Stimulated activated CD4-positive, alpha-beta T cell treated with anti-CD3 and anti-CD28 coated beads, Interleukin-2, amount 100 ng/mL, for 48 hours (primary cell): ENCODE measurements at regions not wholly inside any gene's neighbourhood (a gene's known extent, or its start where the extent isn't known, plus 50 kb on each side); places are given as distances from the start of the nearest gene placed in this dataset.
"Not testable (repeated sequence)": the region's sequence is repeated elsewhere in the genome, so short reads cannot be mapped to it uniquely, and the experiment has no call there.

Source experiments
- DNase-seq, 2 donors: peaks; one replicate each; pipeline ENCODE4 v3.0.0-alpha.2; 2020

- peak in 1 of 2 donors; percentile 23 for DNase-seq
Measured at GRCh38 chr3:127457094-127457475, 133.4 kb downstream of the TPRA1 start.

DNA sequence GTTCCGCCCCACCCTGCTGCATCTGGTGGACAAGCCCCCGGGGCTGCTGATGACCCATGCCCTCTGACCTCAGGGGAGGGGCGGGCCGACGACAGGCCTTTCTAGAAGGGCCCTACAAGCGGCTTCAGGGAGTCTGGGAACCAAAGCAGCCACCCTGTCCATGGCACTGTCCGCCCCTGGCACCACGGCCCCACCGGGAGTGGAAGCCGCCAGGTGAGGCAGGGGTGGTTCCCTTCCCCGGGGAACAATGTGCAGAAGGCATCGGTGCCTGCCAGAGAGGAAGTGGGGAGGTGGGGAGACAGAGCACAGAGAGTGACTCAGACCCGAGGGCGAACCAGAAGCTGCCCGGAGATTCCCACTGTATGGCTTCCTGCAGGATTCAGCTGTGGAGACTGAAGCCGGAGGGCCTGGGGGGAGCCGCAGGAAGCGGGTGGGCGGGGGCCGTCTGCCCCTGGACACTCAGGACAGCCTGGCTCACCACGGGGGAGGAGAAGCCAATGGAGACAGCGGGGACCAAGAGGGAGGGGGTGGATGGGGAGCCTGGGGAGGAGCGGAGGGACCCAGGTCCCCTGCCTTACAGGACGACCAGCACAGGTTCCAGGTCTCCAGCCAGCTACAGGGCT lies 134.0 kb downstream of the TPRA1 start:
- DNase-seq = no peak

DNA sequence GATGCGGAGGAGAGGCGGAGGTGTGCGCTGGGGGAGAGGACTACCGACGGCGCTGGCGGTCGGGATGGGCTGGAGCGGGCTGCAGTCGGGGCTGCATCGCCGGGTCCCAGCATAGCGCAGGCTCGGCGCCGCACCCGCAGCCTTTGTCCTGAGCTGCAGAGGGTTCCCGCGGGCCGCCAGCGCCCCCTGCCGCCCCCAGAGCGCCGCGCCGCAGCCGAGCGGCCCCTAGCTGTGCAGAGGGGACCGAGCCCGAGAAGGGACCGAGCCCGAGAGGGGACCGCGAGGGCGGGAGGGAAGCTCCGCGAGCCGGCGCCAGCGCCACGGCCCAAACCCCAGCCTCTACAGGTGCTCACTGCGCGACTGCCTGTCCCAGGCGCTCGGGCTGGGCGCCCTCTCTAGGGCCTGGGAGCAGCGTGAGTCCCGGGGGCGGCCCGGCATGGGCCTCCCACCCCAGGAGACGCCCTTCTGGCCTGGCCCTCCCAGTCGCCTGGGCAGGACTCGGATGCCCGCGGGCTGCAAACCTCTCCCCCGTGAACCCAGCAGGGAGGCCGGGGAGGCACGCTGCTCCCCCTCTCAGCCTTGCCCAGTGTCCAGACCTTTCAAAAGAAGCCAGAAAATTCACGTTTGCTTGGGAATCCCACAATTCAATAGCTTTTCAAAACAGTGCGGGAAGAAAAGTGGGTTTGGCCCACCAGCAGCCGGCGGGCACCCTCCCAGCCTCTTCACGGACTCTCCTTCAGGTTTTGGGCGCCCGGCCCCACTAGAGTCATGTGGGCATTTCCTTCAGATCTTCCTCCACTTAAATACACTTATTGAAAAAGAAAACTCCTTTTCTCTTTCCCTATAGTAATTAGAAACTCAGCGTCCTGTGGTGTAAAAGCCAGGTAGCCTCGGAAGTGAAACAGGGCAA lies 134.7 kb downstream of the TPRA1 start:
- DNase-seq = peak; percentile 61 to 72

DNA sequence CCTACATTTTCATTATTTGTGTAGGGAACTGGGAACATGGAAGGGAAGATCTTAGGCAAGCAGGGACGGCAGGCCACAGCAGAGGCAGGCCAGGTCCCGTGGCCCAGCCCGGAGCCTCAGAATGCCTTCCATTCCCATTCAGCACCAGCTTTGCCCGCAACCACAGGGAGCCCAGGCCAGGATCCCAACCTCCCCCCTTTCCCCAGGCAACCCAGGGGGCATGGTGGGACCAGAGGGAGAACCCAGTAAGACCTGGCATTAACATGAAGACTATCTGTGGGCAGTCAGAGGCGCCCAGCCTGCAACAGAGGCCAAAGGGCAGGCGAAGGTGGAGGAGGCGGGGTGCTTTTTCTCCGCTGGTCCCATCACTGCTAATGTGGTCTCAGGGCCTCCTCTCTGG lies 135.6 kb downstream of the TPRA1 start:
- no peak for DNase-seq

- no peak for DNase-seq
Measured at GRCh38 chr3:127454051-127454450, 136.5 kb downstream of the TPRA1 start.

DNA sequence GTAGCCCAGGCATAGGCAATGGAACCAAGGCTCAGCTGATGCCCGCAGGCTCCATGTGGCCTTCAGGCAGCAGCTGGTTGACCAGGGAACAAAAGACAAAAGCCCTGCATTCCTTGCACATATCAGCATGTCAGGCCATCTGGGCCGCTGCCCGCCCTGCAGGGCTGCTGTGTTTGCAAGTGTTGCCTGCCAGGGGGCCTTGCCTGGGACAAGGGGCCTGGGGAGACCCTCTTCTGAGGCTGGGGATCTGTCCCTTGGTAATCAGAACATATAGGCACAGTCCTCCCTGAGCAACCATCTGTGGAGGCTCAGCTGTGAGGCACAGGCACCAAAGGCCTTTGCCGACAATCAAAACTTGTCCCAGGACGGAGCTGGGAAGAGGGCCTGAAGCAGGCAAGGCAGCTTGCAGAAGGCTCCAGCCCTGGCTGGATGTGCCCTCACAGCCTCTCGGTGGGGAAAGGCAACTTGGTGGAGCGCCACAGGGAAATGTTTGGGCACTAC lies 138.2 kb downstream of the TPRA1 start:
- no peak for DNase-seq

DNA sequence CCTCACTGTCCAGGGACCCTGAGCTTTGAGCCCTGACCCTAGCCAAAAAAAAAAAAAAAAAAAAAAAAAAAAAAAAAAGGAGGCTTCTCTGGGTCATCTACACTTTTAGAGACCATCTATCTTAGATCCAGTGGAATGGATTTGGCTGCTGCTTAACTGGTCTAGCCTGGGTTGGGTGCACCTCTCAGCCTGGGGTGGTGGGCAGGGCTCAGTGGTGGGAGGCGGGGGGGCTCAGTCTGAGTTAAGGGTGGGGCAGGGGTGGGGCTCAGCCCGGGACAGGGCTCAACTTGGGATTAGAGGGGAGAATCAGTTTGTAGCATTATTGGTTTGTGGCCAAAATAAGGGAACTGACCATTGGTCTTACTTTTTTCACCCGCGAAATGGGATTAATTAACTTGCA lies 139.2 kb downstream of the TPRA1 start:
- no peak for DNase-seq

GRCh38 chr3:127450331-127450730 lies 140.2 kb downstream of the TPRA1 start:
- DNase-seq = no peak

DNA sequence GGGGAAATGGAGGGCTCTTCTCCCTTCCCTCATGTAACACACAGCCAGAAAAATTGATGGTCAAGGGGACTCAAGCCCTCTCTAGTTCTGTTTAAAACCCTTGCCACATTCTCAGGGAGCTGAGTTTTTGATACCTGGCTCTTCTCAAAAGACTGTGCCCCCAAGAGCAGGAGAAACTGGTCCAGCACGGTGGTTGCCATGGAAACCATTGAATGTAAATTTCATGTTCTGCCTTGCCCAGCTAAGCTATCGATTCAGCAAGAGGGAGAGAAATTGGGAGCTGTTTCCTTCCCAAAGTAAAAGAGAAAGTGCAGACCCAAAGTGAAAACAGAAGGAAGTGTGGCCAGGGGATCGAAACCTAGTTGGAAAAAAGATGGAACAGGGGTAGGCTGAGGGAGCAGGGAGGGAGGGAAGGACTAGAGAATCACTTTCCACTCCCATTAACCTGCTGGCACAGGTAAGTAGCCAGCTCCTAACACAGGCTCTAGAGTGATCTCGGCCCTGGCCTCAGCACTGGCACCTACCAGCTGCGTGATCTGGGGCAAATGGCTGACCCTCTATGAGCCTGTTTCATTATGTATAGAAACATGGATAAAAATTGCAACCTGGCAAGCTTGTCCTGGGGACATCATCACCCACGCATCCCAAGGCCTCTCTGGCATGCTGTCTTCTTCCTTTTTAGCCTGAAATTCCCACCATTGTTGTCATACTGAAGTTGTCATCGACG lies 140.9 kb downstream of the TPRA1 start:
- DNase-seq = no peak

DNA sequence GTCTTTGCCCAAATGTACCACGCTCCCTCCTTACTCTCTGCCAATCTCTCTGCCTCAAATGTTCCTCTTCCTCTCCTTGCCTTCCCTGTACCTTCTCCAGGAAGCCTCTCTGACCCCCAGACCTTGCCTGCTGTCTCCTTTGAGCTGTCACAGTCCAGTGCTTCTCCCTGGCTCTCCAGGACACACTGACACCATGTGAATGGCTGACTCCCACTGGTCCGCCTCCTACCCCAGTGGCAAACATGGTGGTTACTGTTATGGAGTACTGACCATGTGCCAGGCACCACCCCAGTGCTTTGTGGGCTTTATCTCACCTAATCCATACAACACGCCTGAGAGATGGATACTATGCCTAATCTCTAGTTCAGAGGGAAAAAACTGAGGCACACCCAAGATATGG lies 141.9 kb downstream of the TPRA1 start:
- DNase-seq = no peak

DNA sequence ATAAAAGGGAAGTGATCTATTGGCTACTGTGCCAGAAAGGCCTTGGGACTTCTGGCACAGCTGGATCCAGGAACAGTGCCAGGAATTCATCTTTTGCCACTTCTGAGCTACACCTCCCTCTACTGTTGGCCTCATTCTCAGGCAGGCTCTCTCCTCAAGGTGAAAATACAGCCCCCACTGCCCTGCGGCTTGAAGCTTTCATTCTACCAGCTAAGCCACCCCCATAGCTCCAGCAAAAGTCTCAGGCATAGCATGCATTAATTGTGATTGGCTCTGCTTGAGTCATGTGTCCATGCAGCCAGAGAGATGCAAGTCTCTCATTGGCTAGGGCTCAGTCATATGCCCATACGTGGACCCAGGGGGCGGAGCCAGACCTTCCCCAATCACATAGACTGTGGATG lies 142.4 kb downstream of the TPRA1 start:
- no peak for DNase-seq

- DNase-seq = no peak
Measured at GRCh38 chr3:127446756-127447155, 143.8 kb downstream of the TPRA1 start.

DNA sequence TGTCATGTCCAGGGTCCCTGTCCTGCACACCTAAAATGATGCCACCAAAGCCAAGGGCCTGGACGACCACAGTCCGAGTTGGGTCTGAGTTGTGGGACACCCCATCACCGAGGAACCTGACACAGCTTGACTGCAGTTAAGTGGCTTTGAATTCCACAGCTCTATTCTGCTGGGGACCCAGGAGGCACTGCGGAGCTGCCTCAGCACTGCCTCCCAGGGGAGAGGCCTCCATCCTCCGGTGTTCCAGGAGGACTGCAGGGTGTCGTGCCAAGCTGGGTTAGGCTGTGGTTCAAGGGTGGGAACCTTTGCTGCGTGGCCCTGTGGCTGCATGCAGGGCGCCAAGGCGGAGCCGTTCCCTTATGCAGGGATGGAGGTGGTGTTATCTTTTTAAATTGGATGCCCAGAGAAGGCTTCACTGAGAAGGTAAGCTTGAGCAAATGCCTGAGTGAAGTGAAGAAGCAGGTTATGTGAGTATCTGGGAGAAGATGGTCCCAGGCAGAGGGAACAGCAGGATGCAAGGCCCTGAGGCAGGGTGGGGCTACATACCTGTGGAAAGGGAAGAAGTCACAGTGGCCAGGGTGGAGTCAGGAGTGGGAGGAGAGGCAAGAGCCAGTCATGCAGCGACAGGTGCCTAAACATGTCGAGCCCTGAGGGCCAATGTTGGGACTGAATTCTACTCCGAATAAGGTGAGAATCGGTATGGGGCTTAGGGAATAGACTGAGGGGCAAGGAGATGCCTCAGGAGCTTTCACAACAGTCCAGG lies 144.8 kb downstream of the TPRA1 start:
- no peak for DNase-seq

GRCh38 chr3:127444761-127445160 lies 145.8 kb downstream of the TPRA1 start:
- no peak for DNase-seq

DNA sequence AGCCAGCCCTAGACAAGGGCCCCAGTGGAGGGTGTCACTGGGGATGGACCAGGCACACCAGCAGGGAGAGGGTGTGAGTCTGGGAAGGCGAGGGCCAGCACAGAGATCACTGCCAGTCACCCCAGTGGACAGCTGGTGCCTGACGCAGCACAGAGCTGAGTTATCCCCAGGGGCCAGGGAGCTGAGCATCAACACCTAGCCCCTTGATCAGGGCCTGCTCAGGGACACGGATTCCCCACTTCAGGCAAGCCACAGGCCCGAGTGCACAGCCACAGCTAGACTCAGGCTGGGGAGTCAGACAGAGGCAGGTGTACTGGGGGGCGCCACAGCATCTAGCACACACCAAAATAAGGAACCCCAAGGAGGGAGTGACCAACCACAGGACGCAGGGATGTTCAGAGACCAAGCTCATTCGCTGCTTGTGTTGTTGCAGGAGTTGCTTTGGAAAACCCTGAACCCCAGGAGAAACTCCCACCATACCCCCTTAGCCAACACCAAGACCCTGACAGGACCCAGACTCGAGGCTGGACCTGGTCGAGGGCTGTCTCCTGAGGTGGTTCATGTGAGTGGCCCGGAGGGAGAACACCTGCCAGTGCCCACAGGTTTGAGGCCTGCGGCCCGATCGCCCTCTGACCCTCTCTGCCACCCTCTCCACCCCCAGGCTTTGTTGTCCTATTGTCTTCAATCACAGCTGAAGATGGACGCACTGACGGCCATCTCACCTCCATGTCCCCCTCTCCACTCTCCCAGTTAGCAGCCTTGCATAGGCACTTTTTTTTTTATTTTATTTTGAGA lies 146.8 kb downstream of the TPRA1 start:
- no peak for DNase-seq

DNA sequence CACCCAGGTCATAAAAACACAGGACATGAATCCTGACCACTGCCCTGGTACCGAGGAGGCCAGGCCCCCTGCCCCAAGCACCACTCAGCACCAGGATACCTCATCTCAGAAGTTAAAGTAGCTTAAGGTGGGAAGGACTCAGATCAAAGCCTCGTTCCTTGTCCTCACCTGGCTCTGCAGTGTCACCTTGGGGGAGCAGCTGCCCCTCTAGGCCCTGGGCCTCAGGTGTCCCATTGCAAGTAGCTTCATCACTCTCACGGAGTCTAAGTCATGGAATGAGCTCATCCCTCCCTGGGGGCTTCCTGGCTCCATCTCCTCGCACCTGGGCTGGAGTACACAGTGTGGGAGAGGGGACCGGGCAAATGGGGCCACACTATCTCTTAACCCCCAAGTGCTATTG lies 148.0 kb downstream of the TPRA1 start:
- DNase-seq = no peak

DNA sequence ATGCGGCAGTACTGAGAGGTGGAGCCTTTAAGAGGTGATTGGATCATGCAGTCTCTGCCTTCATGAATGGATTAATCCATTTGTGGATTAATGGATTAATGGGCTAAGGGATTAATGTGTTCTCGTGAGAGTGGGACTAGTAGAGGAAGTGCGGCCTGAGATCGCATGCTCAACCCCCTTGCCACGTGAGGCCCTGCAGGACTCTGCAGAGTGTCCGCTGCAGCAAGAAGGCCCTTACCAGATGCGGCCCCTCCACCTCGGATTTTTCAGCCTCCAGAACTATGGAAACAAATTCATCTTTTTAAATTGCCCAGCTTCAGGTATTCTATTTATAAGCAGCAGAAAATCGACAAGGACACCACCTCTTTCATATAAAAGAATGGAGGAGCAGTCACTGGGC lies 148.8 kb downstream of the TPRA1 start:
- DNase-seq = no peak

GRCh38 chr3:127440384-127440783 lies 150.1 kb downstream of the TPRA1 start:
- DNase-seq = no peak

DNA sequence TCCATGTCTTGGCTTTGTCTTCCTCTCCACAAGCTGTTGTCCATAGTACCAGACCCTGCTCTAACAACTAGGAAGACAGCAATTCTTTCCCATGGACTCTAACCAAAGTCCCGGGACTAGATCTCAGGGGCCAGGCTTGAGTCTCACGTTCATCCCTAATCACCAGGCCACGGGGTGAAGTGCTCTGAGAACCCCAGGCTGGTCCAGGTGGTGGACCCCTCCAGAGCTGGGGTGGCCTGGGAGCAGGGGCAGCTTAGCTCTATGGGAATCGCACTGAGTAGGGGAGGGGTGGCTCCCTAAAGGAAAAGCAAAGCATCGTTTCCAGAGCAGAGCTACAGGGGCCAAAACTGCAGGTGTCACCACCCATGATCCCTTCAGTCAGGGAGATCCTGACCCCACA lies 150.9 kb downstream of the TPRA1 start:
- DNase-seq = no peak

DNA sequence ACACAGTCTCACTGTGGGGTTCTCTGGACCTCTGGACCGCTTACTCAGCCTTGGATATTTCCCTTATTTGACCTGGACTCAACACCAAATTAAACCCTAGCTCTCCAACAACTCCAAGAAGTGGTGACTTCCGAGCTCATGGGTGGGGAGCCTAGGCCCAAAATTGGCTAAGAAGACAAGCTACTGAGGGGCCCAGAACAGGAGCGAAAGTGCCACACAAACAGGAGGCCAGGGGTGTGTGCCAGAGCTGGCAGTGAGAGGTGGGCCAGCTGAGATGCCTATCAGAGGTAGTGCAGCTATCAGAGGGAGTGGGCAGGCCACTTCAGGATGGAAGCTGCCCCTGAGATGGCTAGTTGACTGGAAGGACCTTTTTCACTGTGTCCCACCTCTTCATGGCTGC lies 151.1 kb upstream of the PRR20G start:
- no peak for DNase-seq

- DNase-seq = no peak
Measured at GRCh38 chr3:127438371-127438770, 150.5 kb upstream of the PRR20G start.

DNA sequence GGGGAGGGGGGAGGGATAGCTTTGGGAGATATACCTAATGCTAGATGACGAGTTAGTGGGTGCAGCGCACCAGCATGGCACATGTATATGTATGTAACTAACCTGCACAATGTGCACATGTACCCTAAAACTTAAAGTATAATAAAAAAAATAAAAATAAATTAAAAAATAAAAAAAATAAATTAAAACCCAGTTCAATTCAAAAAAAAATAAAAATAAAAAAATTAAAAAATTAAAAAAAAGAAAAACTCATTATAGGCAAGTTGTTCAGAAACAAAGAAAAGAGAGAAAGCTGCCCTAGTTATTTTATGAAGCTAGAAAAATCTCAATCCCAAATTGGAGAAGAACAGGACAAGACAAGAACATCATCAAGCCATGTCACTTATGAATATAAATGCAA lies 147.5 kb upstream of the PRR20G start:
- DNase-seq = not testable (repeated sequence)
